AML-193 (cell line): ENCODE measurements at regions not wholly inside any gene's neighbourhood (a gene's known extent, or its start where the extent isn't known, plus 50 kb on each side); places are given as distances from the start of the nearest gene placed in this dataset.

ENCODE experiments used
- DNase-seq, 2 experiments: peaks; one replicate each; lab custom pipeline; 2025; lab: John Stamatoyannopoulos, UW

DNA sequence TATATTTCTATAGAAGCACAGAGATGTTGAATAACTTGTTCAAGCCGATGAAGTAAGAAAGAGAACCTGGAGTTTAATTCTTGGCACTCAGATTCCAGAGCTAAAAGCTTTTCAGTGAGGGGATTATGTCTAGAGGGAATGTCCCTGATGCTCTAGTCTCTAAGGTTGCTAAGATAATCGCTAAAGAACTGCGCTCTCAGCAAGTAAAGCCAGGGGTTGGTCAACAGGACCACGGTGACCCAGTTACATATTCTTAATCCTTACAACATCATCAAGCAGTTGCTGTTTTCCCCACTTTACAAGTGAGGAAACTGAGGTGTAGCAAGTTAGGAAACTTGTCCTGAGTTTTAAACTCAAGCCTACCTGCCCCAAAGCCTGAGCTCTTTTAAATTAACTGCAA lies 110.8 kb downstream of the DAD1 start:
- no peak for DNase-seq

DNA sequence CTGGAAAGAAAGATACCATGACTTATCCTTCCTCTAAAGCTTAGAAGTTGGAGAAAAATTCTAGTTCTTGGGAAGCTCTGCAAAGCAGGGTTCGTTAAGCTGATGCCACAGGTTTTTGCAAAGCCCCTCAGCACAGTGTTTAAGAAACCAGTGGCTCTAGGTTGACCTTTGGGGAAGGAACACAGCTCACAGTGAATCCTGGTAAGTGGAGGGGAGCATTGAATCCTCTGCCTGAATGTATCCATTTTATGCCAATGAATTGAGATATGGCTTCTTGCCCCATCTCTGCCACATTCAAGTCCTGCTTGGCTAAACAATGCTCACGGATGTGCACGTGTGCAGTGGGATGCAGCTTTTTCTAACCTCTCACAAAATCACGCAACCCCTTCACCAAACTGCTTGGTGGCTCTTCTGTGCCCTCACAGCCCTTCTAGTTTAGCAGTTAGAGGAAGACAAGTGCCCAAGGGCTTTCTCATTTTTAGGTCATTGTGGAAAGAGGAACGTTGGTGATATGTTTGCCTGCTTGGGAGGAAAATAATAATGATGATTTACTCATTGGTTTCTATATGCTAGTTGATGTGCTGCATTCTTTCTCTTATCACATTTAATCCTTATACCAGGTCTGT lies 111.3 kb downstream of the DAD1 start:
- DNase-seq: no peak

DNA sequence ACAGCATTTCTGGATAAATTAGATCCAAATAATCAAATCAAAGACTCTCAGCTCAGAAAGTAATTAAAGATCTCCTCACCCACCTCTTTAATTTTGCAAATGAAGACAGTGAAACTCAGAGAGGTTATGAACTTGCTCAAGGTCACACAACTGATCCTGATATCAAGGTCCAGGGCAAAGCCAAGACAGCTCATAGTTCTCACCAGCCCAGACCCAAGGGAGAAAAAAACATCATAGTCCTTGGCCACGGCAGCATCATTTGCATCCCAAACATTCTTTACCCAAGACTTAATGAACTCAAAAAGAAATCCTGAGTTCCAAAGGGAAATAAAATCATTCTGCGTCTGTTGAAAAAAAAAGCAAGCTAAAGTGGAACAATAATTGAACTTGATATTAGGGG lies 112.1 kb downstream of the DAD1 start:
- no peak for DNase-seq

DNA sequence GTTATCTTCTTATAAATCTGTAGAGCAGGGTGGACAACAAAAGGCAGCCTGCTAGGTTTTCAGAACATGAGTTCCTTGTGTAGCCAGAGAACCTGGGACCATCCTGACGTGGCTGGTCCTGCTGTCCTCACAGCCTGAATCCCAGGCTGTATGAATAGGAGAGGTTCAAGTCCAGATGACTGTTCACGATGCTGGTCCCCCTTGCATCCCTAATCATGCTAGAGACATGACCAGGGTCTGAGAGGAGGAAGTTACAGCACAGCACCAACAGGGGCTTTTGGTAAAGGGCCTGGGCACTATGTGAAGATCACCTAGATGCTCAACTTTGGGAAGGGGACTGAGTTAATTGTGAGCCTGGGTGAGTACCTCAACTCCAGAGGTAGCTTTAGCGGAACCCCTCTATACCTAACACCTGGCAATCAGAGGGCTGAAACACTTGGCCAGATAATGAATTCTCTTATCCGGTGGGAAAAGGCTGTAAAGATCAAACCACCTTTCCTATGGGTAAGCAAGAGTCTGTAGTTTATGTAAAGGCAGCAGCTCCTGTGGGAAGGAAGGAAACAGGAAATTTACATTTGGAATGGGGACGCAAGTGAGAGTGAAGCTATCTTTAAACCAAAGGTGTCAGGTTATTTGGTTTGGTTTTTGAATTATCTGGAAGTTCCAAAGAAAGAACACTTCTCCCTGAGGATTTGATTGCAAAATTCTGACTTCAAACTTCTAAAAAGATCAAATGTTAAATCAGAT lies 112.8 kb downstream of the DAD1 start:
- DNase-seq: no peak

DNA sequence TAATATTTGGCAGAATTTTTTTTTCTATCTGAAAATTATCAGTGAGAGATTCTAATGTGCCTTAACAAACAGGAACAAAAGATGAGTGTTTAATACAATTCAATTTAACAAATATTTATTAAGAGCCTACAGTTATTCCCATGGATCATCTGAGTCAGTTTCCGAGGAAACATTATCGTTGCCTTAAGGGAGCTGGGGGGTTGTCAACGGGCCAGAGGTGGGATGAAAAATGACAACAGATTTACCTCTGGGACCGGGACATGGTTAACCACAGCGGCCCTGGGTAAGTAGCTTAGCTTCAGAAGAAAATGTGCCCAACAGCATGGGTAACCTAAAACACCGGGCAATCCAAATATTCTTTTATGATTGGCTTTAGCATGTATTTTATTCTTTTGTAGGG lies 113.6 kb downstream of the DAD1 start:
- no peak for DNase-seq

DNA sequence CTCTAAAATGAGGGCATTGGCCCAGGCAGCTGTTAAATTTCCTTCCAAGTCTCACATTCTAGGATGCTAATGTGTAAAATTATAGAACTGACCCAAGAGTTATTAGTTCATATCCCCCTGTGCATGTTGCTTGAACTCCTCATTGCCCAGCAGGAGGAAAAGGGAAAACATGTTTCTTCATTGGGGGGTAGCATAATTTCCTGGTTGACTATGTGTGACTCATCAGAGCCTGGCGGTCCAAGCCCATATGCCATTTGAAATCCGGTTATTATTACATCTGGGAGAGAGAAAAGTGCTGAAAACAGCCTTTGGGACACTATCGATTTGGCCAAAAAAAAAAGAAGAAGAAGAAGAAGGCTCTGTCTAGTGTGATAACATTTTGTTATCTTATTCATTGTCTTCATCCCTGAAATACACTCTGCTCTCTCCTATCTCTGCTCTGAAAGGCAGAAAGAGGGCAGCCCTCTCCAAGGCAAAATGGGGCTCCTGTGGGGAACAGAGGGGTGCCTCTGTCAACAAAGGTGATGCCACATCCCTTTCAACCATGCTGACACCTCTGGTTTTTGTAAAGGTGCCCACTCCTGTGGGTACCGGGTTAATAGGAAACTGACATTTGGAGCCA lies 114.2 kb downstream of the DAD1 start:
- no peak for DNase-seq

DNA sequence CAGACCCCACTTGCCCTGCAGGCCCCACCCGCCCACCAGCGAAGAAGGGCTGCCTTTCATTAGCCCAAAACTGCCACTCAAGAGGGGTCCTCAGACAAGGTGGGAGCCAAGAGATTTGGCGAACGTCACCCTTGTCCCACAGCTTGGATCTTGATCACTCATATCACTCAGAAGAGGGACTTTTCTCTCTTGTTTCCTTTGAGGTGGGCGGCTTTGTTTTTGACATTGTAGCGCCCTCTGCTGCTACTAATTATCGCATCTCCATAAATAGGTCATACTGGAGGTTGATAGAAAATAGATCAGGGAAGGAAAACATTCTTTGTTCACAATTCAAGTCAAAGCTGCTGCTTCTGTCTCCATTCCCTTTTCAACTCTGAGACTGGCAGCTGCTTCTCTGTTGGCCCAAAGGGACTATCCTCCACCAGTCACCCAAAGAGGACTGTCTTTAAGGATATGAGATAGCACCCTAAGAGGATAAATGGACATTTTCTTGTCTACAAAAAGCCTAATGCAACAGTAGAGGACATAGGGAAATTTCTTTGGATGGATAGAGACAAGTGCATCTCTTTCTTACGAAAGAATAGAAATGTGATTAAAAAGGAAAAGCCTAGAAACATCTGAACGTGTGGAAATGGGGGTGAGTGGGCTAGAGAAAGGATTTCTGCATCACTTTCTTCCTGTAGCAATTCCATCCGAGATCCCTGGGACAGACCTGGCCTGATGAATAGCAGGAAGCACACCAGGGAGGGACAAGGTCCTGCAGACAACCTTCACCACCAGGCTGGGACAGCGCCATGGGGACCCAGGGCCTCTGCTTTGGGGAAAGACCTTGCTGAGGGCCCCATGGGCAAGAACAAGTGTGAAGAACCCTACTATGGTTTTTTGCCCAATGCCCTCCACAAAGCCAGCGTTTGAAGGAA lies 115.8 kb downstream of the DAD1 start:
- peak; percentile 52 to 55 for DNase-seq

DNA sequence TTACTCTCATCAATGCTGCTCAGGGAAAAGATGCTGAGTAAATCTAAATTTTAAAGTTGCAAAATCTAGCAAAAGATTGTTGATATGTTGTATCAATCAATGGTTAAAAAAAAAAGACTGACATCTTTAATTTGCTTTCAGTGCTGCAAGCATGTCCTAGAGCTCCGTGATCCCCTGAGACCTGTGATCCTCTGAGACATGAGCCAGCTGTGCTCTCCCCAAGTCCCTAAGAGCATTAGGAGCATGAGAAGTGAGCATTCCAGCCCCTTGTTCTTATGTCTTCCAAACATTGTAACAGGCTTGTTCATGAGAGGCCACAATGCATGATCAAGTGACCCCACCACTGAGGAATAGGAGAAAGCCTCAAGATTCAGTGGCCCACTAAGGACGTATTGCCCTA lies 116.6 kb downstream of the DAD1 start:
- no peak for DNase-seq

DNA sequence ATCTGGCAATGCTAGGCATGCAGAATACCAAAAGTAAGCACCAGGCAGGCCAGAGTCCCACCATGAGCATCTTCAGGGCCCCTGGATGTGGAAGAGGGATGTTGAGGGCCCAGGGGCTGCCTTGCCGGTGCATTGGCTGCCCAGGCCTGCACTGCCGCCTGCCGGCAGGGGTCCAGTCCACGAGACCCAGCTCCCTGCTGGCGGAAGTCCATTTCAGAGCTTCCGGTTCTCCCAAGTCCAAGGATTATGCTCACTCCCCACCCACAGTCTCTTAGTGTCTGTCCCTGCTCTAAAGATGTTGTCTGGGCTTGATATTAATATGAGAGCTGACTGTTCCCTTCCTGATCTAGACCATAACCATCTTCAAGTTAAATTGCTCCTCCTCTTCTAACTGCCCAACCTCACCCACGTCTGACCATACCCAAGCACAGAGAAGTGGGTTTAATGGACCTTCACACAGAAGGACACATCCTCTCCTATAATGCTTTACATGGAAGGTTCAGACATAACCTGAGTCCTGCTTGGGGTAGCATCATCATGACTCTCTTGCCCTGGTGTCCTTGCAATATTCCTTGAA lies 117.4 kb downstream of the DAD1 start:
- peak; percentile 33 to 38 for DNase-seq

DNA sequence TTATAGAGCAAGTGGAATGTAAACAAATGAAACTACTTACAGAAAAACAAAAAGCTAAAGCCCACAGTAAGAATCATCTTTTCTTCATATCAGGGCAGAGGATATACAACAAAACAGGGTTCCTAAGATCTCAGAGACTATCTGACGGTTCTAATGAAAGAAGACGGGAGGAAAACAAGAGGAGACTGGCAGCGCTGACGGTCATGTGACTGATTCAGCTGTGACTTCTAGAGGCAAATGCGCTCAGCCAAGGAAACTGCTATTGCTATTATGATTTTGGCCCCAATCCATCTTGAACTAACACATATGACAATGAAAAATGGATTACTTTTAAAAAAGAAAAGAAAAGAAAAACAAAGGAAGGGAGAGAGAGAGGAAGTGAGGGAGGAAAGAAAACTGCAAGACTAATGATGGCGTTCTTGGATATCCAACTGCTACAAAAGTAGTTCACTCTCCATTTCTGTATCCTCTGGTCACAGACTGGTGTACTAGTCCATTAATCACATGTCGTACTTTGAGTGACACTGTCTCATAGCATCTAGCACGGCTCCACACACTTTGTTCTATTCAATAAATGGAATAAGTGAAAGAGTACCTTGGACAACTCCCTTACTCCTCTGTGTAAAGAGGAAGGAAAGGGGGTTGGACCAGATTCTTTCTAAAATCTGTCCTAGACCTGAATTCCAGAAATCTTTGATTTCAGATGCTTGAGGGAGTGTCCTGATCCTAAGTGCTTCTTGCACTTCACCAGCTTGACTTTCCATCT lies 119.3 kb downstream of the DAD1 start:
- DNase-seq: no peak

DNA sequence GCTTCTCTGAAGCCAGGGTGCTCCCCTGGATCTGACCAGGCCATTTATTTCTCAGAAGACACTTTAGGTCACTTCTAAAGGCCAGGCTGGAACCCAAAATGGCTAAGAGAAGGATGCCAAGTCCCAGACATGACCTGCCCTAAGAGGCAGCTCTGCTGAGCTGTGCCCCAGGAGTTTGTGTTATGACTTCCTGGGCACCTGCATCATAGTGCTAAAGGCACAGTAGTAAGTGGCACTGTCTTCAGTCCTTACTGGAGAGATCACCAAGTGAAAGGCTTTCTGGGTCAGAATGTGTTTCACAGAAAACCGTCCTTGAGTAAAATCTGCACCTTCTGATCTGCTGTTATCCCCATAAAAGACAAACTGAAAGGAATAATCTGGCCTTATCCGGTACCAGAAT lies 120.2 kb downstream of the DAD1 start:
- DNase-seq: no peak

DNA sequence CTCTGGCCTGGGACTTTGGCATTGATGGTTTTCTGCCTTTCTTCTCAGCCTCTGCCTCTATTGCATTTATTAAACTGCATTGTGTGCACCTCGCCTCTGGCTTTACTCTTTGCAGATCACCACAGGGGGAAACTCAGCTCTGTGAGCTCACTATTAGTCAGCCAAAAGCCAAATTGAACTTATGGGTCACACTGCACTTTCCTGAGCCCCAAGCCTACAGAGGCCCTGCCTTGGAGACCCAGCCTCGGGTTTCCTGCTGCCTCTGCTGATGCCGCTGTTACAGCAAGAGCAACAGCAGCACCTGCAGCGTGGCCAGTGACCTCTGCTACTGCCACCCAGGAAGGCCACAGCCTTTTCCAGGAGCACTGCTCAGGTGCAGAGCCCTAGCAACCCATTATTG lies 122.5 kb downstream of the DAD1 start:
- no peak for DNase-seq

DNA sequence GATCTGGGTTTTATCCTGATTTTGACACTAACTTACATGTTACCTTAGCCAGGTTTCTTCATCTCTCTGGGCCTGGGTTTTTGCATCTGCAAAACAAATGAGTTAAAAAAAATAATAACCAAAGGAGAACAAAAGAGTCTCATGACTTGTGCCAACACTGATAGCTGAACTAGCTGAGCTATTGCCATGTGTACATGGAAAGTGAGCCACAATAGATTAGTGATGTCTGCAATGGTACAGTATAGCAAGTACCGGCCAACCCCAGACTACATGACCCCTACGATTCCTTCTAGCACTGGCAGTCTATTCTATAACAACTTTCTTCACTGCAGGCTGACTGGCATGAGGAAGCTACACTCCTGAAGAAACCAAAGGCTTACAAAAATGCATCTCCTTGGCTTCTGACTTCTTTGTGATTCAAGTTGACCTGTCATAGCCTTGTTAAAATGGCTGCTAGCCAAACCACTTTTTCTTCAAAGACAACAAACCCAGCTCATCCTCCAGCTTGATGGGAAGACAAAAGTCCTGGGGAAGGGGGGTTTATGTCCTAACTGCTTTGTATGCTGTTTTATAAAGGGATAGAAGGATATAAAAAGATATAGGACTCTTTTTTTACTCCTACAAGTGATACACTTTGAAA lies 123.7 kb downstream of the DAD1 start:
- no peak for DNase-seq

DNA sequence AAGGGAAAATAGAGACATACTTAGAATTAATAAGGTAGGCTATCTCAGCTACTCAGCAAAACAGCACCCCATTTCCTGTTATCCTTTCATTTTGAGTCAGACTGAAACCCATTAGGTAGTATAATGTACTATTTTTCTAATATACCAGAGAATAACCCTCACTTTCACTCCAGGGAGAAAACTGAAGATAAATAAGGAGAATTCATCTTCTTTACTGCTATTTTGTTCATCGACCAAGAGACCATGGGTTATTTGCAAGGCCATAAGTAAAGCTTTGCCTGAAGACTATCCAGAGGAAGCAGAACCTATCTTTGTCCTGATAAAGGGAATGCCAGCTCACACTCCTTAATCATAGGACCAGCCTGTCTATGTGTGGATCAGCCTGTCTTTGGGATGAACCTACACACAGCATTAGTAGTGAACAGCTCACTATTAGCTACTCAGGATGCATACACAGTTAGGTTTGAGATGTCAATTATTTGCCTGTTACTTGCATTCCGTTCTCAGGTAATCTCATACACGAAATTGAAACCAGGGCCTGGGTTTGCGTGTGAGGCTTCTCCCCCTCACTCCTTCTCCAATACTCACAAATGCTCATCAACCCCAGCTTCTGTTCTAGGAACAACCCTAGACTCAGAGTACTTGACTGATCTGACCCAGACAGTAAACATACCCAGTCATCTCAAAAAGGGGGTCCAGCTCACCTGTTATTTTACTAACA lies 124.4 kb downstream of the DAD1 start:
- no peak for DNase-seq

DNA sequence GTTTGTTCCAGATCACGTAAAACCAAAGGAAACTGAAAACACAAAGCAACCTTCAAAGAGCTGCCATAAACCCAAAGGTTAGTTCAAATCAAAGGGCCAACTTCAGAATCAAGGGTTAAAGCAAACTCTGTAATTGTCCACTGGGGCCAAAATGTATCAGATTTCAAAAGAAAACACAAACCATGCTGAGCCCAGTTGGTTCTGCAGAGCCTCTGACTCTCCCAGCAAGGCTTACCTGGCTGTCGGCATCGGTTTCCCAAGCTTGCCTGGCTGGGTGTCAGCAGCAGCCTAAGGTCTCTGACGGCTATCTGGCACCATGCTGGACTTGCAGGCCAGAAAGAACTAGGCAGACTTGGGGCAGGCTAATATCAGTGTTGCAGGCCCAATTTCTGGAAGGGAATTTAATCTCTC lies 125.3 kb downstream of the DAD1 start:
- no peak for DNase-seq

DNA sequence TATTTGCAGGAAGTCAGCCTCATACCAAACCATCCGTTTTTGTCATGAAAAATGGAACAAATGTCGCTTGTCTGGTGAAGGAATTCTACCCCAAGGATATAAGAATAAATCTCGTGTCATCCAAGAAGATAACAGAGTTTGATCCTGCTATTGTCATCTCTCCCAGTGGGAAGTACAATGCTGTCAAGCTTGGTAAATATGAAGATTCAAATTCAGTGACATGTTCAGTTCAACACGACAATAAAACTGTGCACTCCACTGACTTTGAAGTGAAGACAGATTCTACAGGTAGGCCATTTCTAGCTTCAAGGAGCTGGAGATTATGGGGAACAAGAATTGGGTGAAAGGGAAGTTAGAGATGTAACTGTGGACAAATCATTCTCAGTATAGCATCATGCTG lies 126.1 kb downstream of the DAD1 start:
- no peak for DNase-seq

DNA sequence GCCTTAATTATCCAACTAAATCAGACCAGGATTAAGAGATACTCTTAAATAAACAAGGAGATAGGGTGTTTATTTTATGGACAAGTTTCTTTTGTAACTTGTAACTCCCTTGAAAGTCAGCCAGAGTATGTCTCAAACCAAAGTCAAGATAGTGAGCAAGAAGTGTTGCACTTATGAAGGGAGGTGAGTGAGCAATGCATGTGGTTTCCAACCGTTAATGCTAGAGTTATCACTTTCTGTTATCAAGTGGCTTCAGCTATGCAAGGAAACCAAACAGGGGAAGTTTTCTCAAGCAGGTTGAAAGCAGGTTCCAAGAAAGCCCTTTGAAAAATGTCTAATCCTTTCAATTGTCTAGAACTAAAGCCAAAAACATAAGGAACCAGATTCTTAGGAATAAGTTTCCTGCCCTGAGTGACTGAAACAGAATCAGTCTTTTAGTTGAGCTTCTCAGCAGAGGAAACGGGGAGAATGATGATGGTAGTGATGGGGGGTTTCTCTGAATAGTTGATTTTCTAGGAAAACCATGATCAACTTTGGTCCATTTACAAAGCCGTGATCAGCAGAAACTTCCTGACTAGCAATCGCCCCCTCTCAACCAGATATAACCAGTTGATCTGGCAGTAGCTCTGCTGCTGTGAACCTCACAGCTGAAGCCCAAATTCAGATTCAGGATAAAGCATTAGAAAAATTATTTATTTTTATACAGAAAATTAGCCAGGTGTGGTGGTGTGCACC lies 128.4 kb downstream of the DAD1 start:
- peak; percentile 31 to 43 for DNase-seq

DNA sequence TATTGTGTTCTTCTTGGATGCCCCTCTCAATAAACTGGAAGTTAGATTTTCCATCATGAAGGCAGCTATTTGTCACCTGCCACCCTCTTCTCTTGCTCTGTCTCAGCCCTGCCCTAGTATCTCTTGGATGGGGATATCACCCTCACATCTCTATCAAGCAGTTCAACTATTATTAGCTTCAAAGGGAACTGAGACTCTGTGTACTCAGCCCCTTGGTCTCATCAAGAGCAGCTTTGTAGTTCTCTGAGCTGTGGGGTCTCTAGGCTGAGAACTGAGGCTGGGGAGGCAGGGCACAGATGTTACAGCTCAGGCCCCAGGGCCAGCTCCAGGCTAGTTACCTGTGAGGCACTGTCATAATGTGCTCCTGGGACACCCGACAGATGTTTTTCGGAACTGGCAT lies 130.3 kb downstream of the DAD1 start:
- no peak for DNase-seq

DNA sequence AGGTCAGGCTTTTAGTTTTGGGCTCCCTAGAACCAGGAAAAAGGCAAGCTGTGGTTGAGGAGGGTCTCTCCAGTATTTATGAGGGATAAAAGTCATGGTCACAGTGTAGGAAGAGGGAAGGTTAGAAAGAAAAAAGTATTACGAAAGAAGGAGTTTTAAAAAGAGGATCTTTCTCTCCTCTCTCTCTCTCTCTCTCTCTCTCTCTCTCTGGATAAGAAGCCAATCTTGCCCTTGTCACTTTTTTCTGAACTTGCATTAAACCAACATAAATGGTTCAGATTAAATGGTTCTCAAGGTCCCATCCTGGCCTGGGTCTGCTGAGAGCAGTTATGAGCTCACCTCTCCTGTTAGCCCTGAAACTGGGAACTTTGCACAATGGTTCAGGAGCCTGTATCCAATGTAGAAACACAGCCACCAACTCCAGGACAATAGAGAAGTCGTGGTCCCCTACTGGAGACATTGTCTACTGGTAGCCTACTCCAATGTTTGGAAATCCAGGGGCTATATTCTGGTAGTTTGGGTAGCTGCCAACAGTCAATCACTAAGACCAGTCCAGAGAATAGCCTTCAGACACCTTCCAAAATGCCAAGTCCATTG lies 131.9 kb downstream of the DAD1 start:
- peak; percentile 40 to 65 for DNase-seq
